Stimulated activated CD4-positive, alpha-beta T cell treated with anti-CD3 and anti-CD28 coated beads, Interleukin-1b, Interleukin-23, amount 100 ng/mL, for 4 hours (primary cell): ENCODE measurements at regions not wholly inside any gene's neighbourhood (a gene's known extent, or its start where the extent isn't known, plus 50 kb on each side); places are given as distances from the start of the nearest gene placed in this dataset.
"Not testable (repeated sequence)": the region's sequence is repeated elsewhere in the genome, so short reads cannot be mapped to it uniquely, and the experiment has no call there.

Experiments
- DNase-seq, 2 donors: peaks; one replicate each; pipeline ENCODE4 v3.0.0-alpha.2; 2020; ENCODE audit warnings: low read depth in 2 of 2

- DNase-seq = no peak
These were observed 195.4 kb downstream of the GOLGA6L6 start for GRCh38 chr15:20346082-20346805.

GRCh38 chr15:20345401-20345958 is 196.1 kb downstream of the GOLGA6L6 start:
- DNase-seq = no peak

- DNase-seq = no peak
These were observed 196.8 kb downstream of the GOLGA6L6 start for GRCh38 chr15:20344601-20345400.

- DNase-seq = not testable (repeated sequence)
These were observed 198.0 kb downstream of the GOLGA6L6 start for GRCh38 chr15:20343395-20344211.

GRCh38 chr15:20342601-20343394 is 198.8 kb downstream of the GOLGA6L6 start:
- not testable (repeated sequence) for DNase-seq

GRCh38 chr15:20341901-20342600 is 199.5 kb downstream of the GOLGA6L6 start:
- DNase-seq = no peak

GRCh38 chr15:20340931-20341661 is 200.5 kb downstream of the GOLGA6L6 start:
- DNase-seq = no peak

- DNase-seq = no peak
These were observed 201.2 kb downstream of the GOLGA6L6 start for GRCh38 chr15:20340331-20340811.

- not testable (repeated sequence) for DNase-seq
These were observed 202.4 kb downstream of the GOLGA6L6 start for GRCh38 chr15:20339086-20339791.

GRCh38 chr15:20338671-20339070 is 202.9 kb downstream of the GOLGA6L6 start:
- DNase-seq = not testable (repeated sequence)

GRCh38 chr15:20337238-20337637 is 204.4 kb downstream of the GOLGA6L6 start:
- DNase-seq = not testable (repeated sequence)

GRCh38 chr15:20334451-20334850 is 207.1 kb downstream of the GOLGA6L6 start:
- not testable (repeated sequence) for DNase-seq

GRCh38 chr15:20325751-20326150 is 215.8 kb downstream of the GOLGA6L6 start:
- DNase-seq = not testable (repeated sequence)

- DNase-seq = not testable (repeated sequence)
These were observed 224.5 kb downstream of the GOLGA6L6 start for GRCh38 chr15:20317132-20317531.

- DNase-seq = not testable (repeated sequence)
These were observed 230.5 kb downstream of the GOLGA6L6 start for GRCh38 chr15:20311014-20311680.

- no peak for DNase-seq
These were observed 231.0 kb downstream of the GOLGA6L6 start for GRCh38 chr15:20310603-20311002.

GRCh38 chr15:20309966-20310365 is 231.6 kb downstream of the GOLGA6L6 start:
- not testable (repeated sequence) for DNase-seq

GRCh38 chr15:20309395-20309794 is 232.2 kb downstream of the GOLGA6L6 start:
- not testable (repeated sequence) for DNase-seq
